Progenitor cell of endocrine pancreas (in vitro differentiated cells): ENCODE measurements at regions not wholly inside any gene's neighbourhood (a gene's known extent, or its start where the extent isn't known, plus 50 kb on each side); places are given as distances from the start of the nearest gene placed in this dataset.

Experiments
- DNase-seq: peaks from one replicate; pipeline ENCODE4 v3.0.0; 2021; ENCODE audit warnings: low spot score; ENCODE audit not compliant: unreplicated experiment
- H3K27ac Mint-ChIP-seq: 2 replicates; pipeline ENCODE4 v1.8.0; 2021; ENCODE audit warnings: mild to moderate bottlenecking, moderate library complexity, mixed read lengths
- H3K27me3 Mint-ChIP-seq: 2 replicates; pipeline ENCODE4 v1.8.0; 2021; ENCODE audit warnings: mixed read lengths
- H3K36me3 Mint-ChIP-seq: 2 replicates; pipeline ENCODE4 v1.8.0; 2022; ENCODE audit warnings: mixed read lengths; ENCODE audit not compliant: insufficient read depth
- H3K4me1 Mint-ChIP-seq: 2 replicates; pipeline ENCODE4 v1.8.0; 2021; ENCODE audit warnings: low read depth, mixed read lengths
- H3K4me3 Mint-ChIP-seq: 2 replicates; pipeline ENCODE4 v1.8.0; 2021; ENCODE audit warnings: low read depth, mild to moderate bottlenecking, moderate library complexity, mixed read lengths
- H3K9me3 Mint-ChIP-seq: 2 replicates; pipeline ENCODE4 v1.8.0; 2021; ENCODE audit warnings: low read depth, mixed read lengths
- CTCF ChIP-seq: fragments of 200-600 bp; sonication (generic); IDR thresholded peaks from one replicate; pipeline ENCODE4 v1.5.0; 2021; ENCODE audit warnings: antibody characterized with exemption, mild to moderate bottlenecking; ENCODE audit not compliant: unreplicated experiment

GRCh38 chr4:166493924-166494345, 620.9 kb downstream of the TLL1 start:
- Mint-ChIP-seq H3K9me3 (peaks cover 5% of the 10 kb centered on the region), H3K36me3 (no peaks in the 10 kb centered on the region), H3K4me1 (peaks cover 23% of the 10 kb centered on the region), H3K27me3 (no peaks in the 10 kb centered on the region), H3K4me3 (no peak overlapping the region), H3K27ac (peak overlapping the region; percentile 47)
- no peak for TF ChIP-seq CTCF
- DNase-seq: no peak

- TF ChIP-seq CTCF: no peak
- Mint-ChIP-seq H3K27ac (no peak overlapping the region), H3K9me3 (no peaks in the 10 kb centered on the region), H3K36me3 (no peaks in the 10 kb centered on the region), H3K4me1 (peaks cover 17% of the 10 kb centered on the region), H3K27me3 (no peaks in the 10 kb centered on the region), H3K4me3 (no peak overlapping the region)
- no peak for DNase-seq
Observed at GRCh38 chr4:166498546-166498945, 625.5 kb downstream of the TLL1 start.

- Mint-ChIP-seq H3K36me3 (no peaks in the 10 kb centered on the region), H3K27me3 (no peaks in the 10 kb centered on the region), H3K9me3 (no peaks in the 10 kb centered on the region), H3K27ac (no peak overlapping the region), H3K4me1 (peaks cover 7% of the 10 kb centered on the region), H3K4me3 (no peak overlapping the region)
- no peak for TF ChIP-seq CTCF
- no peak for DNase-seq
Observed at GRCh38 chr4:166499820-166500219, 626.8 kb downstream of the TLL1 start.

DNA sequence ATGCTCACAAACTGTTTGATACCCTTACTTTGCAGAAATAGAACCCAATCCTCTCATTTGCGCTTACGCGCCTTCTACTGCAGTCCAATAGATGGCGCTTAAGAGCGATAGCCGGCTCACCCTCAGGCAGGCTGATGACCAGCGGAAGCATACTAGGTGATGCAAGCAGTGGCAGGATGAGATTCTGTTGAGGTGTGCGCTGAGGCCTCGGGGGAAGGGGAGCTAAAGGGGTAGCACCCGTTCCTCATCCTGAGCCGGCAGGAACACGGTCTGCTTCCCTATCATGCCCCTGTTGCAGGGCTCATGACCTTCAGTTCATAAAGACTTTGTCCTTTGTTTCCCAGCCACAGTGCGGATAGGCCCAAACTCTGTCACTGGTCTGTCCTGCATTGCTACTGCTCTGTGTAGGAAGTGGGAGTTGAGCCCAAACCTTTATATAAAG, 628.9 kb downstream of the TLL1 start:
- H3K36me3 Mint-ChIP-seq: no peaks in the 10 kb centered on the region
- H3K4me1 Mint-ChIP-seq: peaks cover 3% of the 10 kb centered on the region
- H3K9me3 Mint-ChIP-seq: no peaks in the 10 kb centered on the region
- no peak overlapping the region for H3K27ac Mint-ChIP-seq
- H3K27me3 Mint-ChIP-seq: no peaks in the 10 kb centered on the region
- H3K4me3 Mint-ChIP-seq: no peak overlapping the region
- no peak for DNase-seq
- TF ChIP-seq CTCF: peak; percentile 68

- no peak for DNase-seq
- no peak overlapping the region for H3K27ac Mint-ChIP-seq
- H3K4me3 Mint-ChIP-seq: no peak overlapping the region
Observed at GRCh38 chr4:166502660-166503059, 629.6 kb downstream of the TLL1 start.

More at GRCh38 chr4:166502660-166503059, 629.6 kb downstream of the TLL1 start:
- TF ChIP-seq CTCF: no peak
- Mint-ChIP-seq H3K9me3 (no peaks in the 10 kb centered on the region), H3K4me1 (peaks cover 3% of the 10 kb centered on the region), H3K36me3 (no peaks in the 10 kb centered on the region), H3K27me3 (no peaks in the 10 kb centered on the region)
